GM03348 (cell line): ENCODE measurements at regions not wholly inside any gene's neighbourhood (a gene's known extent, or its start where the extent isn't known, plus 50 kb on each side); places are given as distances from the start of the nearest gene placed in this dataset.

Experiments used
- DNase-seq: peaks from one replicate; pipeline ENCODE4 v3.0.0; 2012; ENCODE audit warnings: low spot score

DNA sequence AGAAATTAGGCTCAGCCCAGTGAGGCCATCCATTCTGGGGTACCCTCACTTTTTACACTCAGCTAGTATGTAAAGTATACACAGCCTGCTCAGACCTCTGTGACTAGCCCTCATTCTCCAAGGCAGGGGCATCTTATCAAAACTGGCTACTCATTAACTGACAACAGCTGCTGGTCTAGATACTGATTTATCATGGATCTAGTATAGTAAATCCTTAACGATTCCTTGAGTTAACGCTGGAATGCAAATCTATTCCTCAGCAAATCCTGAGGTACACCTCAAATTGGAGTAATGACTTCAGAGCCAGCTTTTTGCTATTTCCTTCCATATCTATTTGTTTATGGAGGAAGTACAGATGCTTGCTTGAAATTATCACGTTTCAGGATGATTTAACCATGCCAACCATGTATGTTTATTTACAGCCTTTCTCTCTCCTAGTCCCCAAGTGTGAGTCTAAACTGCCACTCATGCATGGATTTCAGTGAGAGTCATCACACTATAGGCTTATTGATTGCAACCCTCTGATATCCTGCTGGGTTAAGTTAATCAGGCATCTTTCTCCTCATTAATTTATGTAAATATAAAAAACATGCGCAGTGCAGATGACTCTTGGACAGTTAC is 70.2 kb upstream of the DOK6 start:
- no peak for DNase-seq

DNA sequence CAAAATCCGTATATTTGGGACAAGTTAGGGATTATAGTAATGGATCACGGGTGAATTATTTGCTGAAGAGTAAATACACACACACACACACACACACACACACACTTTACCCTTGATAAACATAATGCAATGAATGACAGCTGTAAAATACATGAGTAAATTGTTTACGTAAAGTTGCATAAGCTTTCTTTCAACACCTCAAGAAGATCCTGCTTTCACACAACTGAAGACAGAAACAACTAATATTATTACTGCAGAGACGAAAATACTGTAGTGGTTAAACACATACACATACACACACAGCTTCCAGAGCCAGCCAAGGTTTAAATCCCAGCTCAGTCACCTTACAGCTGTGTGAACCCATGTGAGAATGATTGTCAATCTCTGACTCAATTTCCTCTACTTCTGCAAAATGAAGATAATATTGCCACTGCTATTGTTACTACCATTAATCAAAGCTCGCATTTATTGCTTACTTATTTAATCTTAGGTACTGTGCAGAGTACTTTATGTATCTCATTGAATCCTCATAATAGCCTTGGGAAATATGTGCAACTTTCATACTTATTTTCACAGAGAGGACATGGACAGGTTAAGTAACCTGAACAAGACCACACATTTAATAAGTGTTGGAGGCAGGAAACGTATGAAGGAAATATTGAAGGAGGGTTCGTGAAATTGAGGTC is 50.6 kb upstream of the DOK6 start:
- DNase-seq = no peak
